ENCODE measurements at regions not wholly inside any gene's neighbourhood (a gene's known extent, or its start where the extent isn't known, plus 50 kb on each side); places are given as distances from the start of the nearest gene placed in this dataset.

GRCh38 chr20:56769921-56770600, 141.0 kb downstream of the TFAP2C start:
- H3K4me3 Mint-ChIP-seq, result no peak overlapping the region
- no peak for TF ChIP-seq CTCF (IDR thresholded peaks at IDR 0.05)
- H3K27ac Mint-ChIP-seq, result no peak overlapping the region
- H3K36me3 Mint-ChIP-seq (ENCODE audit: low read depth), result no peaks in the 10 kb centered on the region
- H3K4me1 Mint-ChIP-seq (ENCODE audit: low read depth), result peaks cover 16% of the 10 kb centered on the region
- H3K27me3 Mint-ChIP-seq (ENCODE audit: insufficient read depth), result peaks cover 13% of the 10 kb centered on the region
- no peaks in the 10 kb centered on the region for H3K9me3 Mint-ChIP-seq
- DNase-seq, result peak; percentile 7

GRCh38 chr20:56773749-56774148, 144.6 kb downstream of the TFAP2C start:
- no peak overlapping the region for H3K27ac Mint-ChIP-seq
- H3K27me3 Mint-ChIP-seq (ENCODE audit: insufficient read depth), result no peaks in the 10 kb centered on the region; the same call in none of the 2 replicates
- no peak for TF ChIP-seq CTCF (IDR thresholded peaks at IDR 0.05)
- H3K4me1 Mint-ChIP-seq (ENCODE audit: low read depth), result peaks cover 20% of the 10 kb centered on the region
- no peak for DNase-seq
- H3K36me3 Mint-ChIP-seq (ENCODE audit: low read depth), result no peaks in the 10 kb centered on the region
- H3K9me3 Mint-ChIP-seq, result no peaks in the 10 kb centered on the region
- H3K4me3 Mint-ChIP-seq, result no peak overlapping the region

- no peaks in the 10 kb centered on the region; the same call in 1 of the 2 replicates for H3K27me3 Mint-ChIP-seq (ENCODE audit: insufficient read depth)
- H3K4me1 Mint-ChIP-seq (ENCODE audit: low read depth), result peaks cover 22% of the 10 kb centered on the region
- H3K9me3 Mint-ChIP-seq, result no peaks in the 10 kb centered on the region
- H3K4me3 Mint-ChIP-seq, result no peak overlapping the region
- no peaks in the 10 kb centered on the region for H3K36me3 Mint-ChIP-seq (ENCODE audit: low read depth)
- no peak for TF ChIP-seq CTCF (IDR thresholded peaks at IDR 0.05)
- no peak overlapping the region for H3K27ac Mint-ChIP-seq
- no peak for DNase-seq
Measured at GRCh38 chr20:56774873-56775272, 145.8 kb downstream of the TFAP2C start.

GRCh38 chr20:56776345-56776744, 147.2 kb downstream of the TFAP2C start:
- no peaks in the 10 kb centered on the region for H3K36me3 Mint-ChIP-seq (ENCODE audit: low read depth)
- no peaks in the 10 kb centered on the region; the same call in 1 of the 2 replicates for H3K27me3 Mint-ChIP-seq (ENCODE audit: insufficient read depth)
- TF ChIP-seq CTCF (IDR thresholded peaks at IDR 0.05), result no peak
- H3K4me1 Mint-ChIP-seq (ENCODE audit: low read depth), result peaks cover 15% of the 10 kb centered on the region
- H3K9me3 Mint-ChIP-seq, result no peaks in the 10 kb centered on the region
- H3K4me3 Mint-ChIP-seq, result no peak overlapping the region
- DNase-seq, result no peak
- no peak overlapping the region for H3K27ac Mint-ChIP-seq

GRCh38 chr20:56778765-56779195, 149.7 kb downstream of the TFAP2C start:
- no peaks in the 10 kb centered on the region; the same call in 1 of the 2 replicates for H3K27me3 Mint-ChIP-seq (ENCODE audit: insufficient read depth)
- H3K9me3 Mint-ChIP-seq, result no peaks in the 10 kb centered on the region
- TF ChIP-seq CTCF (IDR thresholded peaks at IDR 0.05), result no peak
- H3K27ac Mint-ChIP-seq, result no peak overlapping the region
- H3K36me3 Mint-ChIP-seq (ENCODE audit: low read depth), result no peaks in the 10 kb centered on the region
- peak; percentile 48 for DNase-seq
- H3K4me1 Mint-ChIP-seq (ENCODE audit: low read depth), result peaks cover 9% of the 10 kb centered on the region
- H3K4me3 Mint-ChIP-seq, result no peak overlapping the region

All from HFFc6 (cell line).